HEK293T (cell line): ENCODE measurements at regions not wholly inside any gene's neighbourhood (a gene's known extent, or its start where the extent isn't known, plus 50 kb on each side); places are given as distances from the start of the nearest gene placed in this dataset.

Experiments used
- CTCF ChIA-PET: fragments of 350-600 bp; formaldehyde crosslinking; extraction: SDS; loops from one replicate; lab custom pipeline; 2021; ENCODE audit warnings: antibody characterized with exemption, inconsistent platforms; lab: Yijun Ruan, JAX
- POLR2A ChIA-PET: fragments of 350-600 bp; formaldehyde crosslinking; extraction: SDS; loops from one replicate; lab custom pipeline; 2020; ENCODE audit warnings: antibody characterized with exemption, inconsistent platforms; lab: Yijun Ruan, JAX
- DNase-seq: peaks from one replicate; pipeline ENCODE4 v3.0.0; 2012; ENCODE audit warnings: mixed read lengths; ENCODE audit errors: extremely low spot score
- ARNT ChIP-seq: fragments of 450-650 bp; IDR thresholded peaks from 2 replicates; pipeline ENCODE4 v1.6.1; 2017; ENCODE audit warnings: mild to moderate bottlenecking
- BHLHE40 ChIP-seq: fragments of 450-650 bp; IDR thresholded peaks from 2 replicates; pipeline ENCODE4 v1.6.1; 2016; ENCODE audit warnings: mild to moderate bottlenecking, moderate library complexity, borderline replicate concordance
- CTBP1 ChIP-seq: fragments of 450-650 bp; IDR thresholded peaks from 2 replicates; pipeline ENCODE4 v1.6.1; 2016; ENCODE audit warnings: borderline replicate concordance
- ELF4 ChIP-seq: fragments of 450-650 bp; IDR thresholded peaks from 2 replicates; pipeline ENCODE4 v1.6.1; 2017; ENCODE audit warnings: antibody characterized with exemption
- FOXA1 ChIP-seq: fragments of 450-650 bp; IDR thresholded peaks from 2 replicates; pipeline ENCODE4 v1.6.1; 2016; ENCODE audit warnings: mild to moderate bottlenecking
- FOXK2 ChIP-seq: fragments of 450-650 bp; IDR thresholded peaks from 2 replicates; pipeline ENCODE4 v1.6.1; 2016; ENCODE audit warnings: mild to moderate bottlenecking
- FOXM1 ChIP-seq: fragments of 450-650 bp; IDR thresholded peaks from 2 replicates; pipeline ENCODE4 v1.6.1; 2017; ENCODE audit warnings: mild to moderate bottlenecking, borderline replicate concordance
- HDGF ChIP-seq: fragments of 450-650 bp; IDR thresholded peaks from 2 replicates; pipeline ENCODE4 v1.6.1; 2017; ENCODE audit warnings: antibody characterized with exemption, borderline replicate concordance
- L3MBTL2 ChIP-seq: fragments of 450-650 bp; conservative IDR thresholded peaks from 2 replicates; pipeline ENCODE4 v1.6.1; 2016; ENCODE audit warnings: mild to moderate bottlenecking
- LEF1 ChIP-seq: fragments of 450-650 bp; IDR thresholded peaks from 2 replicates; pipeline ENCODE4 v1.6.1; 2017; ENCODE audit warnings: mild to moderate bottlenecking, borderline replicate concordance
- NFRKB ChIP-seq: fragments of 450-650 bp; IDR thresholded peaks from 2 replicates; pipeline ENCODE4 v1.6.1; 2016; ENCODE audit warnings: mild to moderate bottlenecking, moderate library complexity
- PKNOX1 ChIP-seq: fragments of 450-650 bp; IDR thresholded peaks from 2 replicates; pipeline ENCODE4 v1.6.1; 2016
- SP1 ChIP-seq: fragments of 450-650 bp; IDR thresholded peaks from 2 replicates; pipeline ENCODE4 v1.6.1; 2017
- SUZ12 ChIP-seq: fragments of 450-650 bp; IDR thresholded peaks from 2 replicates; pipeline ENCODE4 v1.6.1; 2016; ENCODE audit warnings: mild to moderate bottlenecking
- TARDBP ChIP-seq: fragments of 450-650 bp; IDR thresholded peaks from 2 replicates; pipeline ENCODE4 v1.6.1; 2016
- ZNF384 ChIP-seq: fragments of 450-650 bp; IDR thresholded peaks from 2 replicates; pipeline ENCODE4 v1.6.1; 2016

- no peak for DNase-seq
- TF ChIP-seq LEF1 (no peak), PKNOX1 (no peak), CTBP1 (no peak), SP1 (no peak), BHLHE40 (no peak), L3MBTL2 (no peak), FOXM1 (no peak), FOXK2 (no peak), ZNF384 (no peak), TARDBP (no peak)
- POLR2A ChIA-PET, result no interaction called here
- CTCF ChIA-PET, result no interaction called here
Measured at GRCh38 chr20:61123286-61123685, 128.8 kb upstream of the CDH4 start.

- ChIA-PET POLR2A (no interaction called here), CTCF (no interaction called here)
- no peak for DNase-seq
- no peak for TF ChIP-seq ZNF384
- TF ChIP-seq LEF1, result no peak
- no peak for TF ChIP-seq L3MBTL2
- no peak for TF ChIP-seq SP1
- TF ChIP-seq HDGF, result no peak
- TF ChIP-seq SUZ12, result no peak
- no peak for TF ChIP-seq FOXA1
- TF ChIP-seq ELF4, result no peak
- TF ChIP-seq PKNOX1, result no peak
- TF ChIP-seq BHLHE40, result no peak
- TF ChIP-seq TARDBP, result no peak
- no peak for TF ChIP-seq FOXK2
- no peak for TF ChIP-seq ARNT
Measured at GRCh38 chr20:61123751-61124368, 128.2 kb upstream of the CDH4 start.

GRCh38 chr20:61125076-61125475 lies 127.0 kb upstream of the CDH4 start:
- ChIA-PET CTCF (no interaction called here), POLR2A (no interaction called here)
- DNase-seq, result no peak

GRCh38 chr20:61125546-61126180 lies 126.4 kb upstream of the CDH4 start:
- no peak for DNase-seq
- CTCF ChIA-PET, result no interaction called here
- POLR2A ChIA-PET, result no interaction called here
- TF ChIP-seq ARNT, result no peak
- no peak for TF ChIP-seq TARDBP
- TF ChIP-seq NFRKB, result no peak
- no peak for TF ChIP-seq SUZ12
- no peak for TF ChIP-seq FOXM1
- TF ChIP-seq FOXA1, result no peak
- no peak for TF ChIP-seq PKNOX1

More at GRCh38 chr20:61125076-61125475, 127.0 kb upstream of the CDH4 start:
- TF ChIP-seq NFRKB (no peak), CTBP1 (no peak), LEF1 (no peak), FOXK2 (no peak), PKNOX1 (no peak), SP1 (no peak), FOXM1 (no peak)

- no peak for TF ChIP-seq ZNF384
- TF ChIP-seq FOXK2, result no peak
- no peak for TF ChIP-seq SP1
- TF ChIP-seq FOXM1, result no peak
- no peak for TF ChIP-seq PKNOX1
- TF ChIP-seq CTBP1, result no peak
- TF ChIP-seq LEF1, result no peak
- TF ChIP-seq HDGF, result no peak
- TF ChIP-seq ARNT, result no peak
- no peak for TF ChIP-seq NFRKB
- no peak for TF ChIP-seq TARDBP
- TF ChIP-seq FOXA1, result no peak
- TF ChIP-seq L3MBTL2, result no peak
- TF ChIP-seq ELF4, result no peak
- no peak for TF ChIP-seq SUZ12
- no peak for TF ChIP-seq BHLHE40
- DNase-seq, result no peak
- ChIA-PET CTCF (no interaction called here), POLR2A (no interaction called here)
Measured at GRCh38 chr20:61126369-61127195, 125.5 kb upstream of the CDH4 start.
